ENCODE measurements at regions not wholly inside any gene's neighbourhood (a gene's known extent, or its start where the extent isn't known, plus 50 kb on each side); places are given as distances from the start of the nearest gene placed in this dataset.

DNA sequence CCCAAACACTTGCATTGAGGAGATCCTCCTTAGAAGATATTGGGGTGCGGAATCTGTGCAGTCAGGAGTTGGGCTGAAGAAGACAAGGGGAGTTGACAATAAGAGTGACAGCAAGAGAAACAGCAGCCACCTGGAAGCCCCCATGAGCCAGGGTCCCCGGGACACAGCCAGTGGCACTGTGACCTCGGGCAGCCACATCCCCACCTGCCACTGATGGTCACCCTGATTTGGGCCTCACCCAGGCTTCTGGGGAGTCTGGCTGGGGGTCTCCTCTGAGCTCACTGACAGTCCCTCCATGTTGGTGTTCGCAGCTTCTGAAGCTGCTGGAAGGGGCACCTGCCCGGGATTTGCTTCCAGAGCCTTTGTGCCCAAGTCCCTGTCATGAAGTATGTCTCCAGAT is 123.5 kb downstream of the TTLL2 start:
- no peak for TF ChIP-seq CTCF (IDR thresholded peaks at IDR 0.05)

DNA sequence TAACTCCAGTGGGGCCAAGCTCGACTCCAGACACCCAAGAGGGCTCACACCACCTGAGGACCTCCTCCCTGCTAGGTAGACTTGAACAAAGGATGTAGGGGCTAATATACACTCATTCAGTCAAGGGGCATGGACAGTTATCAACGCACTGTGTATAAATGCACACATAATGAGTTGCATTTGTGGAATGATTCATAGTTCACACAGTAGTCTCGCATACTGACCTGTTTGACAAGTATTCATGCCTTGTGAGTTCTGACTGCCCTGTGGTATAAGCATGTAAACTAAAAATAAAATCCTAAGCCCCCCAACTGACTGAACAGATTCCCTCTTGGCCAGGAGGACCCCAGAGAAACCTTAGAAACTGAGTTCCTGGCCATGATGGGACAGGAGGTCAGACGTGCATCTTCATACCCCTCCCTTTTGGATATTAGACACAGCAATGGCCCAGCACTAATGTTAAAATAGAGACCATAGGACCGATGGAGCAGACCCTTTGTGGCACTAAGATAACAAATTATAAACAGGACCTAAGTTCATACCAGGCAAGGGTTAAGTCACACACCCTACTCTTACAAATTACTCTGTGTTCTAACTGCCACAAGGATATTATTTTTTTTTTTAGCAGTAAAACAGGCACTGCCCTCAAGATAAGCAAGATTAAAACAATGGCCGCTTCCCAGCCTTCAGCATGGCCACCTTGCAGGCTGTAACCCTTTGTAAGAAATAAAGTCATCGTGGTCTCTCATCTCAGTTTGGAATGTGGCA is 124.4 kb downstream of the TTLL2 start:
- no peak for TF ChIP-seq CTCF (IDR thresholded peaks at IDR 0.05)

DNA sequence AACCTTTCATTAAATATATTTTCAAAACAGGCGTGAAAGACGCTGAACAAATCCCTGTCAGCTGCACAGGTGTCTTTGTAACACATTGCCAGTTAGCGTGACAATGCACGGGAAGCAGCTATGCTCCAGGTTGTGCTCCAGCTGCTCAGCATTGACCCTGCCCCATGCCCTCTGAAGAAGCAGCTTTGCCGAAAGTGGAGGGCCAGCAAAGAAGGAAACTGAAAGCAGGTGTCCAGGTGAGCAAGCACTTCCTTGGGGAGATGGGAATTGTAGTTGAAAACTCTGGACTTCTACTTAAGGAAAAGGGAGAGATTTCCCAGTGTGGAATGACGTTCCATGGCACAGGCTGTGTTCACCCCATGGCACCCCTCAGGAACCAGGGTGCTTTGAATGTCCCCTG is 125.7 kb downstream of the TTLL2 start:
- TF ChIP-seq CTCF (IDR thresholded peaks at IDR 0.05), result no peak

DNA sequence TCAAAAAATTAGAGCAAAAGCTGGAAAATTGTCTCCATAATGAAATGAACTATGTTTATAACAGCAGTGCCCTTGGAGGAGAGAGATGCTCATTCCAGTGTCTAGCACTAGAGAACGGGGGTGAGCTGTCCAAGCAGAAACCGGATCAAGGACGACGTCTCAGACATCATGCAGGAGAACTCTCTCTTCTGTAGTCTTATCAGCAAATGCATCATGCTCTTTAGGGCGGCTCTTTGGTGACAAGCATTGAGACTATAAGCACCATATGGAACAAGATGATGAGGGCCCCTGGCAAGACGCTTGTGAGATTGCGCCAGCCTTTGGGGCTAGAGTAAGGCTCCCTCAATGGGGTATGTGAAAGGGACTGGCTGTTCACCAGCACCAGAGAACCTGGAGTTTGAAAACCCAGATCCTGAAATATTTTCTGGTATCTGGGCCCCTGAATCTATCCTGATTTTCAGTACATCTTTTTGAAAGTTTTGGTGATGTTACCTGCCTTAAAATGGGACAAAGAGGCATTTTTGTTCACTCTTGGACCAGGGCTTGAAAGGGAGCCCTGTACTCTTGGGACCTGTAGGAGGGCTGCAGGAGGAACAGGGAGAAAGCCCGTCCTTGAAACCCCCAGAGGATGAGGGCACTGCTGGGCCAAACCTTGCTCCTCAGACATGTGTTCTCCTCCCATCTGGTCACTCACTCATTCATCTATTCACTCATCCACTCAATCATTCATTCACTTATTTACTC is 127.6 kb downstream of the TTLL2 start:
- no peak for TF ChIP-seq CTCF (IDR thresholded peaks at IDR 0.05)

- no peak for TF ChIP-seq CTCF (IDR thresholded peaks at IDR 0.05)
Measured at GRCh38 chr6:167453082-167453446, 128.2 kb downstream of the TTLL2 start.

GRCh38 chr6:167454003-167454402 is 129.1 kb downstream of the TTLL2 start:
- no peak for TF ChIP-seq CTCF (IDR thresholded peaks at IDR 0.05)

DNA sequence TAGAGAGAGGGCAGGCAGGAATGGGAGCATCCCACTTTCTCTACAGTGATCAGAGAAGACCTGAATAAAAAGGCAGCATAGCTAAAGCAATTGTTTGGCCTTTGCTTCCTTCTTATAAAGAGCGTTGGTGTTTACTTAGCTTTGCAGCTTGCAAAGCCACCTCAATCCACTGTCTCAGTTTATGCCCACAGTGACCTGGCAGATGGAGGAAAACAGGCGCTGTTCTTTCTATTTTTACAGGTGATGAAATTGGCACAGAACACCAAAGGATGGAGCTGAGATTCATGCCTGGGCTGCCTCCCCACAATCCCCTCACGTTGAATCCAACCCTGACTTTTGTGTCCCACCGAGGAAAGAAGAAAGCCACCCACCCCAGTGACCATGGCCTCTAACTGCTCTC is 130.5 kb downstream of the TTLL2 start:
- TF ChIP-seq CTCF (IDR thresholded peaks at IDR 0.05), result no peak

Measured in LNCAP (cell line).